Keratinocyte (primary cell): ENCODE measurements at regions not wholly inside any gene's neighbourhood (a gene's known extent, or its start where the extent isn't known, plus 50 kb on each side); places are given as distances from the start of the nearest gene placed in this dataset.
A peak's percentile ranks its signal among the peaks of the same experiment; 100 is the strongest.

Source experiments
- DNase-seq: peaks from one replicate; pipeline ENCODE4 v3.0.0-alpha.2; 2011; ENCODE audit warnings: low read depth, missing footprints, low spot score
- FAIRE-seq: peaks from 2 replicates; lab custom pipeline; 2011; peaks lifted over from hg19 to GRCh38; lab: Jason Lieb, UNC
- H2AFZ ChIP-seq: 2 replicates; pipeline ENCODE4 v1.6.0; 2012; ENCODE audit warnings: low read length, control low read depth, inconsistent platforms; ENCODE audit not compliant: control insufficient read depth
- H3K27ac ChIP-seq: 2 replicates; pipeline ENCODE4 v1.5.1; 2011; ENCODE audit warnings: low read length; ENCODE audit not compliant: control insufficient read depth, insufficient read depth
- H3K27me3 ChIP-seq: 3 replicates; pipeline ENCODE4 v1.6.0; 2011; ENCODE audit warnings: low read length; ENCODE audit not compliant: control insufficient read depth, insufficient read depth; ENCODE audit errors: extremely low read depth
- H3K36me3 ChIP-seq, 2 experiments: 2 replicates in 1 of 2; 3 replicates in 1 of 2; pipeline ENCODE4 v1.5.1; 2011; ENCODE audit warnings: low read length in 2 of 2, mild to moderate bottlenecking in 1 of 2; ENCODE audit not compliant: control insufficient read depth in 2 of 2, insufficient read depth in 2 of 2; ENCODE audit errors: extremely low read depth in 1 of 2
- H3K4me1 ChIP-seq: 3 replicates; pipeline ENCODE4 v1.5.1; 2011; ENCODE audit warnings: low read length; ENCODE audit not compliant: control insufficient read depth, insufficient read depth; ENCODE audit errors: extremely low read depth
- H3K4me2 ChIP-seq: 3 replicates; pipeline ENCODE4 v1.6.0; 2011; ENCODE audit warnings: low read depth, low read length; ENCODE audit not compliant: control insufficient read depth, insufficient read depth; ENCODE audit errors: extremely low read depth
- H3K4me3 ChIP-seq, 3 experiments: fragments of 200-600 bp in 1 of 3; sonication (generic) in 1 of 3; 2 replicates in 2 of 3; 3 replicates in 1 of 3; pipeline ENCODE4 v1.5.1; 2011 to 2016; ENCODE audit warnings: low read length in 3 of 3, mild to moderate bottlenecking in 3 of 3, control low read depth in 2 of 3, inconsistent platforms in 1 of 3, low read depth in 1 of 3, mixed read lengths in 1 of 3, mixed run types in 1 of 3, moderate library complexity in 1 of 3; ENCODE audit not compliant: control insufficient read depth in 2 of 3, insufficient read depth in 2 of 3; ENCODE audit errors: extremely low read depth in 1 of 3
- H3K79me2 ChIP-seq: 2 replicates; pipeline ENCODE4 v1.6.0; 2012; ENCODE audit warnings: low read length; ENCODE audit not compliant: control insufficient read depth, insufficient read depth
- H3K9ac ChIP-seq: 3 replicates; pipeline ENCODE4 v1.6.0; 2011; ENCODE audit warnings: low read length; ENCODE audit not compliant: control insufficient read depth, insufficient read depth; ENCODE audit errors: extremely low read depth
- H3K9me1 ChIP-seq: 3 replicates; pipeline ENCODE4 v1.6.0; 2011; ENCODE audit warnings: low read length; ENCODE audit not compliant: control insufficient read depth, insufficient read depth; ENCODE audit errors: extremely low read depth
- H3K9me3 ChIP-seq: 2 replicates; pipeline ENCODE4 v1.5.1; 2012; ENCODE audit warnings: low read depth, low read length; ENCODE audit not compliant: control insufficient read depth
- H4K20me1 ChIP-seq: 3 replicates; pipeline ENCODE4 v1.6.0; 2011; ENCODE audit warnings: low read length; ENCODE audit not compliant: control insufficient read depth, insufficient read depth; ENCODE audit errors: extremely low read depth
- CTCF ChIP-seq, 3 experiments: IDR thresholded peaks in 1 of 3; conservative IDR thresholded peaks in 1 of 3; optimal IDR thresholded peaks in 1 of 3; 2 replicates in 2 of 3; 3 replicates in 1 of 3; pipeline versions ENCODE3 to v1.5.1; 2011; ENCODE audit warnings: low read length in 3 of 3, mild to moderate bottlenecking in 3 of 3, moderate library complexity in 2 of 3, control low read depth in 1 of 3, inconsistent platforms in 1 of 3; ENCODE audit not compliant: insufficient read depth in 2 of 3; ENCODE audit errors: extremely low read depth in 1 of 3
- EZH2 ChIP-seq: IDR thresholded peaks from one replicate; pipeline ENCODE4 v1.6.1; 2012; ENCODE audit warnings: inconsistent platforms, mild to moderate bottlenecking, low read length, moderate library complexity
- dilution Hi-C: fragments of 300-500 bp; cut with MboI; formaldehyde crosslinking; loops from one replicate; pipeline ENCODE4 v1.7.0; 2020; ENCODE audit warnings: low sequenced_read_pairs; ENCODE audit not compliant: extremely low pct_ligation_motif_present

- H2AFZ ChIP-seq, result no peak overlapping the region
- H3K4me2 ChIP-seq, result no peak overlapping the region
- no peaks in the 10 kb centered on the region for H4K20me1 ChIP-seq
- no peaks in the 10 kb centered on the region for H3K4me1 ChIP-seq
- H3K79me2 ChIP-seq, result no peaks in the 10 kb centered on the region
- TF ChIP-seq EZH2 (no peak), CTCF (optimal IDR thresholded peaks at IDR 0.05 in 1 of 3, IDR thresholded peaks at IDR 0.05 in 1 of 3, conservative IDR thresholded peaks at IDR 0.05 in 1 of 3; ENCODE audit: extremely low read depth in 1 of 3, insufficient read depth in 2 of 3, low read length in 3 of 3) (peak; percentile 69 to 73 (median 71))
- H3K9ac ChIP-seq, result no peak overlapping the region
- no peak overlapping the region for H3K4me3 ChIP-seq
- no peaks in the 10 kb centered on the region for H3K9me3 ChIP-seq
- dilution Hi-C loops, result no loop called here
- no peak overlapping the region for H3K27ac ChIP-seq
- DNase-seq (peak; percentile 9), FAIRE-seq (no peak)
- no peaks in the 10 kb centered on the region for H3K36me3 ChIP-seq
- no peaks in the 10 kb centered on the region for H3K27me3 ChIP-seq
- no peaks in the 10 kb centered on the region for H3K9me1 ChIP-seq
Observed at GRCh38 chrX:10722851-10723250, 102.5 kb upstream of the MID1 start.

GRCh38 chrX:10725071-10725470 lies 104.7 kb upstream of the MID1 start:
- Histone ChIP-seq H3K27ac (no peak overlapping the region), H4K20me1 (no peaks in the 10 kb centered on the region), H3K4me3 (no peak overlapping the region), H3K9ac (no peak overlapping the region), H3K4me2 (no peak overlapping the region), H3K27me3 (no peaks in the 10 kb centered on the region), H3K36me3 (no peaks in the 10 kb centered on the region), H3K79me2 (no peaks in the 10 kb centered on the region), H3K4me1 (no peaks in the 10 kb centered on the region), H2AFZ (no peak overlapping the region), H3K9me1 (no peaks in the 10 kb centered on the region), H3K9me3 (no peaks in the 10 kb centered on the region)
- TF ChIP-seq CTCF (optimal IDR thresholded peaks at IDR 0.05 in 1 of 3, IDR thresholded peaks at IDR 0.05 in 1 of 3, conservative IDR thresholded peaks at IDR 0.05 in 1 of 3; ENCODE audit: extremely low read depth in 1 of 3, insufficient read depth in 2 of 3, low read length in 3 of 3) (peak in 2 of 3 experiments; percentile 27 to 55), EZH2 (no peak)
- FAIRE-seq, result no peak
- dilution Hi-C loops, result no loop called here
- no peak for DNase-seq
